ENCODE measurements at regions not wholly inside any gene's neighbourhood (a gene's known extent, or its start where the extent isn't known, plus 50 kb on each side); places are given as distances from the start of the nearest gene placed in this dataset.

DNA sequence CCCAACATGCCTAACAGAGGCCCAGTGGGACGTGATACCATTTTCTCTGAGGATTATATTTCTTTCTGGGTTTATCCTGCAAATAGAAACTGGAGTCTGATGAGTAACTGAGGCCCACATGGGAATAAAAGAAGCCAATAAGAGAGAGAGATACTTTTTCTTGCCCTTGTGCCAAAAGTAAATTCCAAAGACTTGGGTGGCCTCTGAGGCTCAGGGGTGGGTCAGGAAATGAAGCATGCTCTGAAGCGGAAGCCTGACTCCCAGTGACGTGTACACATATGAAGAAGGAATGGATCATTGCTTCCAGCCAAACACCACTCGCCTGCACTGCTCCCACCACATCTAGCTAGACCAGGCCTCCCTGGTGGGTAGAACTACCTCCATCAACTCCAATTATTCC is 273.6 kb upstream of the NCKAP5 start:
- DNase-seq = no peak
- no peaks in the 10 kb centered on the region for H3K27me3 ChIP-seq
- TF ChIP-seq CTCF (IDR thresholded peaks at IDR 0.05) (no peak), POLR2AphosphoS5 (IDR thresholded peaks at IDR 0.05) (no peak), POLR2A (IDR thresholded peaks at IDR 0.05) (no peak), EP300 (IDR thresholded peaks at IDR 0.05) (no peak)
- H3K36me3 ChIP-seq = no peaks in the 10 kb centered on the region
- no peak overlapping the region for H3K27ac ChIP-seq
- intact Hi-C loops (cut with DNase I) = no loop called here
- no peaks in the 10 kb centered on the region for H3K4me1 ChIP-seq
- no peaks in the 10 kb centered on the region for H3K9me3 ChIP-seq
- no peak overlapping the region for H3K4me3 ChIP-seq
- 74 to 82% methylated on average over 4 of the region's 4 CpGs for WGBS, 2 donors

- no peaks in the 10 kb centered on the region for H3K36me3 ChIP-seq
- no peaks in the 10 kb centered on the region for H3K4me1 ChIP-seq
- no peak for TF ChIP-seq POLR2A (IDR thresholded peaks at IDR 0.05)
- no peak for TF ChIP-seq EP300 (IDR thresholded peaks at IDR 0.05)
- TF ChIP-seq POLR2AphosphoS5 (IDR thresholded peaks at IDR 0.05) = no peak
- no peak for TF ChIP-seq CTCF (IDR thresholded peaks at IDR 0.05)
- H3K9me3 ChIP-seq = no peaks in the 10 kb centered on the region
- 64 to 76% methylated on average over 2 of the region's 2 CpGs for WGBS, 2 donors
- no peak overlapping the region for H3K27ac ChIP-seq
- intact Hi-C loops (cut with DNase I) = no loop called here
- H3K4me3 ChIP-seq = no peak overlapping the region
- no peak for DNase-seq
- no peaks in the 10 kb centered on the region for H3K27me3 ChIP-seq
Observed at GRCh38 chr2:133842446-133842845, 274.2 kb upstream of the NCKAP5 start.

- Histone ChIP-seq H3K27ac (no peak overlapping the region), H3K9me3 (no peaks in the 10 kb centered on the region), H3K36me3 (no peaks in the 10 kb centered on the region), H3K4me3 (no peak overlapping the region), H3K4me1 (no peaks in the 10 kb centered on the region), H3K27me3 (no peaks in the 10 kb centered on the region)
- no peak for TF ChIP-seq POLR2AphosphoS5 (IDR thresholded peaks at IDR 0.05)
- TF ChIP-seq CTCF (IDR thresholded peaks at IDR 0.05) = no peak
- TF ChIP-seq EP300 (IDR thresholded peaks at IDR 0.05) = no peak
- no peak for TF ChIP-seq POLR2A (IDR thresholded peaks at IDR 0.05)
- WGBS, 2 donors = 87 to 88% methylated on average over 3 of the region's 3 CpGs
- no peak for DNase-seq
- intact Hi-C loops (cut with DNase I) = no loop called here
Observed at GRCh38 chr2:133843091-133843490, 274.8 kb upstream of the NCKAP5 start.

DNA sequence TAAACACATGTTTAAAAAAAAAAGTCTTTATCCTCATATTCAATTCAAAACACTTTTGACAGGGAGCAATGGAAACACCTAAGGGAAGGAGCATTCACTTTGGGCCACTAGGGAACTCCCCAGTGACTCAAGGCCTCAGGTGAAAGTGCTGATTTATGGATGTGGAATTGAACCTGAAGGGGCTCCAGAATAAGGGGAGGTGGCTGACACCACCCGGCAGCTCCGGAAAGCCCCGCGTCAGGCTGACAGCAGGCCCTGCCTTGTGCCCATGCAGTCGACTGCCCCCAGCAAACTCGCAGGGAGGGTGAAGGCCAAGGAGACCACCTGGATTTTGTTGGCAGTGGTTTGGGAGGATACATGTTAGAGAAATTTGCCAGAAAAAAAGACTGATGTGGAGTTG is 275.3 kb upstream of the NCKAP5 start:
- no peaks in the 10 kb centered on the region for H3K9me3 ChIP-seq
- H3K27me3 ChIP-seq = no peaks in the 10 kb centered on the region
- H3K27ac ChIP-seq = no peak overlapping the region
- no peak for DNase-seq
- TF ChIP-seq POLR2A (IDR thresholded peaks at IDR 0.05) = no peak
- TF ChIP-seq EP300 (IDR thresholded peaks at IDR 0.05) = no peak
- TF ChIP-seq CTCF (IDR thresholded peaks at IDR 0.05) = no peak
- no peak for TF ChIP-seq POLR2AphosphoS5 (IDR thresholded peaks at IDR 0.05)
- intact Hi-C loops (cut with DNase I) = no loop called here
- WGBS, 2 donors = 84% methylated on average over 6 of the region's 6 CpGs
- H3K4me3 ChIP-seq = no peak overlapping the region
- H3K36me3 ChIP-seq = no peaks in the 10 kb centered on the region
- H3K4me1 ChIP-seq = no peaks in the 10 kb centered on the region

- TF ChIP-seq POLR2AphosphoS5 (IDR thresholded peaks at IDR 0.05) (no peak), CTCF (IDR thresholded peaks at IDR 0.05) (peak; percentile 55 to 83 (median 66))
- WGBS, 2 donors = 27 to 33% methylated on average over 9 of the region's 9 CpGs
- peak; percentile 76 for DNase-seq
- intact Hi-C loops (cut with DNase I) = loop anchor here (1.0 kb wide), 1 partner anchor 1297 kb away; no protein-coding TSS in a partner anchor
- Histone ChIP-seq H3K9me3 (no peaks in the 10 kb centered on the region), H3K4me1 (no peaks in the 10 kb centered on the region), H3K36me3 (no peaks in the 10 kb centered on the region), H3K27me3 (no peaks in the 10 kb centered on the region), H3K4me3 (no peak overlapping the region), H3K27ac (no peak overlapping the region)
Observed at GRCh38 chr2:133844214-133844892, 276.1 kb upstream of the NCKAP5 start.
